ENCODE measurements at regions not wholly inside any gene's neighbourhood (a gene's known extent, or its start where the extent isn't known, plus 50 kb on each side); places are given as distances from the start of the nearest gene placed in this dataset.

DNA sequence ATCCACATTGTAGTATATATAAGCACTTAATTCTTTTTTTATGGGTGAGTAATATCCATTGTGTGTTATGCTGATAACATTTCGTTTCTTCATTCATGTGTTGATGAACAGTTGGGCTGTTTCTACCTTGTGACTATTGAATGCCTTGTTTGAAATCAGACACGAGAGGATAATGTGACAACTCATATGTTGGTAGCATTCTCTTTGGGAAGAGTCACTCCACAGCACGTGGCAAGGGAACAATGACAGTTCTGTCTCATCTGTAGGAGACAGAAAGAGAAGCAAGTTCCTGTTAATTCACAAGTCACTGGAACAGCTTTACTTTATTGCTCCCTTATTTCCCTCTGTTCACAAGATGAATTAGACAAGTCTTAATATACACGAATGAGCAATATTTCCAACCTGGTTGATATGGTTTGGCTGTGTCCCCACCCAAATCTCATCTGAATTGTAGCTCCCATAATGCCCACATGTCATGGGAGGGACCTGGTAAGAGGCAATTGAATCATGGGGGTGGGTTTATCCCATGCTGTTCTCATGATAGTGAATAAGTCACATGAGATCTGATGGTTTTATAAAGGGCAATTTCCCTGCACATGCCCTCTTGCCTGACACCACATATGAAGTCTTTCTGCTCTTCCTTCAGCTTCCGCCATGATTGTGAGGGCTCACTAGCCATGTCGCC lies 125.3 kb downstream of the SEC23IP start:
- Histone ChIP-seq H3K27ac (no peak overlapping the region), H3K4me1 (no peaks in the 10 kb centered on the region), H3K27me3 (no peaks in the 10 kb centered on the region), H3K9me3 (no peaks in the 10 kb centered on the region), H3K36me3 (no peaks in the 10 kb centered on the region), H3K4me3 (no peak overlapping the region)
- no peak for DNase-seq
- intact Hi-C loops (cut with DNase I; ENCODE audit: low total_unique reads), result no loop called here
- TF ChIP-seq, protein P1, sequence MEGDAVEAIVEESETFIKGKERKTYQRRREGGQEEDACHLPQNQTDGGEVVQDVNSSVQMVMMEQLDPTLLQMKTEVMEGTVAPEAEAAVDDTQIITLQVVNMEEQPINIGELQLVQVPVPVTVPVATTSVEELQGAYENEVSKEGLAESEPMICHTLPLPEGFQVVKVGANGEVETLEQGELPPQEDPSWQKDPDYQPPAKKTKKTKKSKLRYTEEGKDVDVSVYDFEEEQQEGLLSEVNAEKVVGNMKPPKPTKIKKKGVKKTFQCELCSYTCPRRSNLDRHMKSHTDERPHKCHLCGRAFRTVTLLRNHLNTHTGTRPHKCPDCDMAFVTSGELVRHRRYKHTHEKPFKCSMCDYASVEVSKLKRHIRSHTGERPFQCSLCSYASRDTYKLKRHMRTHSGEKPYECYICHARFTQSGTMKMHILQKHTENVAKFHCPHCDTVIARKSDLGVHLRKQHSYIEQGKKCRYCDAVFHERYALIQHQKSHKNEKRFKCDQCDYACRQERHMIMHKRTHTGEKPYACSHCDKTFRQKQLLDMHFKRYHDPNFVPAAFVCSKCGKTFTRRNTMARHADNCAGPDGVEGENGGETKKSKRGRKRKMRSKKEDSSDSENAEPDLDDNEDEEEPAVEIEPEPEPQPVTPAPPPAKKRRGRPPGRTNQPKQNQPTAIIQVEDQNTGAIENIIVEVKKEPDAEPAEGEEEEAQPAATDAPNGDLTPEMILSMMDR (IDR thresholded peaks at IDR 0.05), result no peak

DNA sequence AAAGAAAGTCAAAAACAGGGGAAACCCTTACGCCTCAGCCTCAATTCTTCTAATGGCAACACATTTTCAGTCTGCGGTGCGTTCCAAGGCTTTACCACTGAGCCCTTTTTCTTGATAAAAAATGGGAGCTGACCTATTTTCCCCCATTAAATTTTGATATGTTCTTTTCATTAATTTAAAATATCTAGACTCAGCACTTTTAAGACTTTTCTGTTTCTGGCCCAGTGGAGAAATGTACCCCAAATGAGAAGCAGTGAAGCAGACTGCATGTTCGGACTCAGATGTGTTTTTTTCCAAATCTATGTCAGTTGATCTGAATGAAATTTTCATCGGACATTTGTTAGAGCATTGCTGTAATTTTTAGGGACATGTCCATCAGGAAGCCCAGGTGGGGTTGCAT lies 126.2 kb downstream of the SEC23IP start:
- H3K9me3 ChIP-seq, result no peaks in the 10 kb centered on the region
- no peaks in the 10 kb centered on the region for H3K36me3 ChIP-seq
- no peak overlapping the region for H3K27ac ChIP-seq
- DNase-seq, result no peak
- no peak overlapping the region for H3K4me3 ChIP-seq
- H3K27me3 ChIP-seq, result no peaks in the 10 kb centered on the region
- H3K4me1 ChIP-seq, result no peaks in the 10 kb centered on the region
- TF ChIP-seq, protein P1 (IDR thresholded peaks at IDR 0.05), result no peak
- intact Hi-C loops (cut with DNase I; ENCODE audit: low total_unique reads), result no loop called here

DNA sequence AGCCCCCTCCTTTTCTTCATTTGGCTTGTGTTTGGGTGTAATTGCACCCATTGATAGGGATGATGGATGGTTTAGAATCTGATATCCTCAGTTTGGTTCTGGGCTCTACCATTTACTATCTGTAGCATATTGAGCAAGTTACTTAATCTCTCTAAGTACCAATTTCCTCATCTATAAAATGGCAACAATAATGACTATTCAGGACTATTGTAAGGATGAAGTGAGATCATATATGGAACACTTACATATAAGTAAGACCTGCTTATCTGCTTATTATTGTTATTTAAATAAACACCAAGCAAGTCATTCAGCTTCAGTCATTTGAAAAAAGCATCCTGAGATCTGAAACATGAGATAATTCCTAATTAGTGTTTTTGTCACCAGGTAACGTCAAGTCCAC lies 127.0 kb downstream of the SEC23IP start:
- TF ChIP-seq, protein P1 (IDR thresholded peaks at IDR 0.05), result no peak
- Histone ChIP-seq H3K4me3 (no peak overlapping the region), H3K27me3 (no peaks in the 10 kb centered on the region), H3K36me3 (no peaks in the 10 kb centered on the region), H3K4me1 (no peaks in the 10 kb centered on the region), H3K27ac (no peak overlapping the region), H3K9me3 (no peaks in the 10 kb centered on the region)
- intact Hi-C loops (cut with DNase I; ENCODE audit: low total_unique reads), result no loop called here
- DNase-seq, result no peak

DNA sequence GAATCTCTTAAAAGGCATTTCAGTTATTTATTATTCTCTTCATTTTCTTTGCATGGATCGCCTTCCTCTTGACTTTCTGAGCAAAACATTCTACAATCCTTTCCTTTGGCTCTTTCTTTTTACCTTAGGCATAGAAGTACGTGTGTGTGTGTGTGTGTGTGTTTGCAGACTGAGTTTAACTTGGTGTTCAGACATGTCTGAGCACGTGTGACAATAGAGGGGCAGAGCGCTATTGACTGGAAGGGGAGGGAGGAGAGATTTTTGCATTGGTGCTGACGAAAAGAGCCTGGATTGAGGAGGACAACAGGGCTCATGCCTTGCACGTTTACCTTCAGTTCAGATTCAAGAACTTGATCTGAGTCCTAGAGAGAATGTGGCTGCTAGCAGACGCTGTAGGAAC lies 129.8 kb downstream of the SEC23IP start:
- DNase-seq, result no peak
- Histone ChIP-seq H3K4me1 (no peaks in the 10 kb centered on the region), H3K4me3 (no peak overlapping the region), H3K27me3 (no peaks in the 10 kb centered on the region), H3K36me3 (no peaks in the 10 kb centered on the region), H3K27ac (no peak overlapping the region), H3K9me3 (no peaks in the 10 kb centered on the region)
- TF ChIP-seq, protein P1 (IDR thresholded peaks at IDR 0.05), result no peak
- intact Hi-C loops (cut with DNase I; ENCODE audit: low total_unique reads), result no loop called here

DNA sequence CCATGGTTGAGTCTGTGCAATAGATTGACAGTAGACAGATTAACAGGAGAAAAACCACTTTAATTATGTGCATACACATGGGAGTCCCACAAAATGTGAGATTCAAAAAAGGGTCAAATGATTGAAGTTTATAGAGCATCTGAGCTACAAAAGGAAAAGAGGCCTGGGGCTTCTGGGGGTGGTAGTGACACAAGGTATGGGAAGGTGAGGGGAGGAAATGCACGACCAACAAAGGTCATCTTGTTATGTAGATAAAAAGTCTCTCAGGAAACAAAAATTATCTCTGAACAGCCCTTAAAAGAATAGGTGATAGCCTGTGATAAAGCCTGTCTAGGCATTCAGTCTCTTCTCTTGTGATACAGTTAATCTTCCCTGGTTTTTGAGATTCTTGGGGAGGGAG lies 141.7 kb downstream of the SEC23IP start:
- Histone ChIP-seq H3K27me3 (no peaks in the 10 kb centered on the region), H3K4me3 (no peak overlapping the region), H3K27ac (no peak overlapping the region), H3K9me3 (no peaks in the 10 kb centered on the region), H3K36me3 (no peaks in the 10 kb centered on the region), H3K4me1 (no peaks in the 10 kb centered on the region)
- intact Hi-C loops (cut with DNase I; ENCODE audit: low total_unique reads), result no loop called here
- no peak for DNase-seq
- TF ChIP-seq, protein P1 (IDR thresholded peaks at IDR 0.05), result no peak

DNA sequence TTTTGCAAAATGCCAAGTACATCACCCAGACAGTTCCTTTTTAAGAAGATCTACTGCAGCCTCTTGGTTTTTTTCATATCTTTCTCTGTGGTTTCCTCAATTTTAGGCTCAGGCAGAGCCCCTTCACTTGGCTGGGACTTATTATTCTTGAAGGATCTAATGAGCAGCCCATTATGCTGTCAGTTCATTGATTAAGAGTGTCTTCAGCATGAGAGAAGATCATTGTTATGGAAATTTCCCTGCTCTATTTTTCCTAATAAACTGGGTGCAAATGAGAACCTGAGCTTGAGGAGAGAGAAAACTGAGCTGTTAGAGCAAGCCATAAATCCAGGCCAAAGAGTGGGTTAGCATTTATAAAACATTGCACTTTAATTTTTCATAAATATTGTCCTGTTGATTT lies 146.5 kb downstream of the SEC23IP start:
- Histone ChIP-seq H3K27me3 (no peaks in the 10 kb centered on the region), H3K4me3 (no peak overlapping the region), H3K27ac (no peak overlapping the region), H3K9me3 (no peaks in the 10 kb centered on the region), H3K4me1 (no peaks in the 10 kb centered on the region), H3K36me3 (no peaks in the 10 kb centered on the region)
- DNase-seq, result no peak
- TF ChIP-seq, protein P1 (IDR thresholded peaks at IDR 0.05), result no peak
- intact Hi-C loops (cut with DNase I; ENCODE audit: low total_unique reads), result no loop called here

All from tibial artery (tissue), 4 donors.